ENCODE measurements at regions not wholly inside any gene's neighbourhood (a gene's known extent, or its start where the extent isn't known, plus 50 kb on each side); places are given as distances from the start of the nearest gene placed in this dataset.

DNA sequence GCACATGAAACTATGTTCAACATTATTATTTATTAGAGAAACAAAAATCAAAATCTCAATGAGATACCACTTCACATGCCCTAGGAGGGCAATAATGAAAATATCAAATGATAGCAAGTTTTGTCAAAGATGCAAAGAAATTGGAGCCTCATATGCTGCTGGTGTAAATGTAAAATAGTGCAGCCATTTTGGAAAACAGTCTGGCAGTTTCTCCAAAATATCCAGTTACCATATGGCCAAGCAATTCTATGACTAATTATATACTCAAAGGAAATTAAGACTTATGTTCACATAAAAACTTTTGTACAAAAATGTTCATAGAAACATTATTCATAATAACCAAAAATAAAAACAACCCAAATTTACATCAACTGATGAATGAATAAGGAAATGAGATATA is 313.6 kb upstream of the LMO3 start:
- DNase-seq (ENCODE audit: extremely low spot score): no peak
- no peak overlapping the region for H3K27ac ChIP-seq (replicated peaks in 1 of 4)
- no peak overlapping the region for H3K4me3 ChIP-seq
- peaks cover 0 to 16% (median 4%) of the 10 kb centered on the region in 4 donors for H3K9me3 ChIP-seq
- TF ChIP-seq POLR2A (IDR thresholded peaks at IDR 0.05; ENCODE audit: low read depth) (no peak), POLR2AphosphoS5 (IDR thresholded peaks at IDR 0.05) (no peak), EP300 (IDR thresholded peaks at IDR 0.05) (no peak)
- TF ChIP-seq, protein P1, sequence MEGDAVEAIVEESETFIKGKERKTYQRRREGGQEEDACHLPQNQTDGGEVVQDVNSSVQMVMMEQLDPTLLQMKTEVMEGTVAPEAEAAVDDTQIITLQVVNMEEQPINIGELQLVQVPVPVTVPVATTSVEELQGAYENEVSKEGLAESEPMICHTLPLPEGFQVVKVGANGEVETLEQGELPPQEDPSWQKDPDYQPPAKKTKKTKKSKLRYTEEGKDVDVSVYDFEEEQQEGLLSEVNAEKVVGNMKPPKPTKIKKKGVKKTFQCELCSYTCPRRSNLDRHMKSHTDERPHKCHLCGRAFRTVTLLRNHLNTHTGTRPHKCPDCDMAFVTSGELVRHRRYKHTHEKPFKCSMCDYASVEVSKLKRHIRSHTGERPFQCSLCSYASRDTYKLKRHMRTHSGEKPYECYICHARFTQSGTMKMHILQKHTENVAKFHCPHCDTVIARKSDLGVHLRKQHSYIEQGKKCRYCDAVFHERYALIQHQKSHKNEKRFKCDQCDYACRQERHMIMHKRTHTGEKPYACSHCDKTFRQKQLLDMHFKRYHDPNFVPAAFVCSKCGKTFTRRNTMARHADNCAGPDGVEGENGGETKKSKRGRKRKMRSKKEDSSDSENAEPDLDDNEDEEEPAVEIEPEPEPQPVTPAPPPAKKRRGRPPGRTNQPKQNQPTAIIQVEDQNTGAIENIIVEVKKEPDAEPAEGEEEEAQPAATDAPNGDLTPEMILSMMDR (IDR thresholded peaks at IDR 0.05): no peak
- intact Hi-C loops (cut with DNase I): no loop called here
- no peaks in the 10 kb centered on the region for H3K4me1 ChIP-seq
- H3K27me3 ChIP-seq: no peaks in the 10 kb centered on the region
- no peaks in the 10 kb centered on the region for H3K36me3 ChIP-seq

DNA sequence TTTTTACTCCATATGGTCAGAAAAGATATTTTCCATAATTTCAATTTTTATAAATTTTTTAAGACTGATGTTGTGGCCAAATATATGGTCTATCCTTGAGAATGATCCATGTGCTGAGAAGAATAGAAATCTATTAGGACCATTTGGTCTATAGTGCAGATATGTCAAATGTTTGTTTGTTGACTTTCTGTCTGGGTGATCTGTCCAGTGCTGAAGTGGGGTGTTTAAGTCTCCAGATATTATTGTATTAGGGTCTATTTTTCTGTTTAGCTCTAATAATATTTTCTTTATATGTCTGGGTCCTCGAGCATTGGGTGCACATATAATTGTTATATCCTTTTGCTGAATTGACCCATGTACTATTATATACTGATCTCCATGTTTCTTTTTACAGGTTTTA is 308.9 kb upstream of the LMO3 start:
- H3K4me3 ChIP-seq: no peak overlapping the region
- WGBS: 68% methylated on average over 1 of the region's 1 CpG
- no peaks in the 10 kb centered on the region for H3K36me3 ChIP-seq
- peaks cover 0 to 5% (median 0%) of the 10 kb centered on the region in 4 donors for H3K9me3 ChIP-seq
- H3K27ac ChIP-seq (replicated peaks in 1 of 4): no peak overlapping the region
- no peak for DNase-seq (ENCODE audit: extremely low spot score)
- no peaks in the 10 kb centered on the region for H3K4me1 ChIP-seq
- H3K27me3 ChIP-seq: no peaks in the 10 kb centered on the region
- TF ChIP-seq POLR2AphosphoS5 (IDR thresholded peaks at IDR 0.05) (no peak), EP300 (IDR thresholded peaks at IDR 0.05) (no peak), POLR2A (IDR thresholded peaks at IDR 0.05; ENCODE audit: low read depth) (no peak)
- TF ChIP-seq, protein P1 (IDR thresholded peaks at IDR 0.05): no peak
- intact Hi-C loops (cut with DNase I): no loop called here

DNA sequence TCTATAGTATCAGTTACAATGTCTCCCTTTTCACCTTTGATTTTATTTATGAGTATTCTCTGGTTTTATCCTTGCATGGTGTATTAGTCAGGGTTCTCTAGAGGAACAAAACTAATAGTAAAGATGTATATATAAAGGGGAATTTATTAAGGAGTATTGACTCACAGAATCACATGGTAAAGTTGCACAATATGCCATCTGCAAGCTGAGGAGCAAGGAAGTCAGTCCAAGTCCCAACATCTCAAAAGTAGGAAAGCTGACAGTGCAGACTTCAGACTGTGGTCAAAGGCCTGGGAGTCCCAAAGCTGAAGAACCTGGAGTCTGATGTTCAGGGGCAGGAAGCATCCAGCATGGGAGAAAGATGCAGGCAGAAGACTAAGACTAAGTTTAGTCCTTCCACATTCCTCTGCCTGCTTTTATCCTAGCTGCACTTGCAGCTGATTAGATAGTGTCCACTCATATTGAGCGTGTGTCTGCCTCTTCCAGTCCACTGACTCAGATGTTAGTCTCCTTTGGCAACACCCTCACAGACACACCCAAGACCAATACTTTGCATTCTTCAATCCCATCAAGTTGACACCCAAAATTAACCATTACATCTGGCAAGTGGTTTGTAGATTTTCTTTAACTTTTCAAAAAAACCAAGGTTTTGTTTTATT is 308.0 kb upstream of the LMO3 start:
- Histone ChIP-seq H3K36me3 (no peaks in the 10 kb centered on the region), H3K4me1 (no peaks in the 10 kb centered on the region), H3K27ac (replicated peaks in 1 of 4) (no peak overlapping the region), H3K4me3 (no peak overlapping the region), H3K27me3 (no peaks in the 10 kb centered on the region), H3K9me3 (peaks cover 0 to 5% (median 0%) of the 10 kb centered on the region in 4 donors)
- 62% methylated on average over 1 of the region's 1 CpG for WGBS
- intact Hi-C loops (cut with DNase I): no loop called here
- no peak for DNase-seq (ENCODE audit: extremely low spot score)
- TF ChIP-seq, protein P1 (IDR thresholded peaks at IDR 0.05): no peak
- TF ChIP-seq POLR2A (IDR thresholded peaks at IDR 0.05; ENCODE audit: low read depth): no peak
- TF ChIP-seq POLR2AphosphoS5 (IDR thresholded peaks at IDR 0.05): no peak
- no peak for TF ChIP-seq EP300 (IDR thresholded peaks at IDR 0.05)

DNA sequence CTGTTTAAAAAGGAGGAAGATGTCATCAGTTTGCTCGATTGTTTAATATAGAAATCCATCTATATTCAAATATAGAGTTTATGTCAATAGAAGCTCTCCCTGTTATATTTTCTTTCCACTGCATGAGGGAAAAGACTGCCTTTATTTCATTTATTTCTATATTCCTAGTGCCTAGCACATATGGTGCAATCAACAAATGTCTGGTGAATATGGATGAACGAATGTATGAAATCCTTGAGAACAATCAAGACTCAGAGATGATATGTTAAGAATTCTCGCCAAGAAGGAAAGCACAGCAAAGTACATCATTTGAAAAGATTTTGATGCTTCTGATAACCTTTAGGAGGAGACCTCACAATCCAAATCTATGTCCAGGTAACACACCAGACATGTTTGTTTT is 296.0 kb upstream of the LMO3 start:
- 80% methylated on average over 3 of the region's 3 CpGs for WGBS
- TF ChIP-seq POLR2AphosphoS5 (IDR thresholded peaks at IDR 0.05) (no peak), EP300 (IDR thresholded peaks at IDR 0.05) (no peak), POLR2A (IDR thresholded peaks at IDR 0.05; ENCODE audit: low read depth) (no peak)
- TF ChIP-seq, protein P1 (IDR thresholded peaks at IDR 0.05): no peak
- no peak for DNase-seq (ENCODE audit: extremely low spot score)
- H3K27ac ChIP-seq (replicated peaks in 1 of 4): no peak overlapping the region
- peaks cover 0 to 10% (median 0%) of the 10 kb centered on the region in 4 donors for H3K9me3 ChIP-seq
- intact Hi-C loops (cut with DNase I): no loop called here
- no peaks in the 10 kb centered on the region for H3K27me3 ChIP-seq
- H3K4me3 ChIP-seq: no peak overlapping the region
- no peaks in the 10 kb centered on the region for H3K4me1 ChIP-seq
- no peaks in the 10 kb centered on the region for H3K36me3 ChIP-seq

DNA sequence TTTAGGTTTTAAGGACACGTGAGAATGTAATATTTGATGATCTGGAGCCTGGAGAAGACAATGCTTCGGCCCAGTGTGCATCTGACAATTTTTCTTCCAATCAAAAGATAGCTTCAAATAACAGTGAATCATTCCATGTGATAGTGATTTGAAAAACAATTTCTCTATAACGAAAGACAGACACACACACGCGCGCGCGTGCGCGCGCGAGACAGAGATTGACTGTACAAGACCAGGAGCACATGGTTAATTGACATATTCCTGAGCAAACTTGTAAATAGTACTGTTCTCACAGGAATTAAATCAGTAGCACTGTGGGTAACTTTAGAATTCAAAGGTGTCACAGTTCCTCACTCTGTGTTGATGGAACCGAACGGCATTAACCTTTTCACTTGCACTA is 287.5 kb upstream of the LMO3 start:
- no peak for DNase-seq (ENCODE audit: extremely low spot score)
- 85% methylated on average over 14 of the region's 14 CpGs for WGBS
- Histone ChIP-seq H3K9me3 (peaks cover 0 to 5% (median 2%) of the 10 kb centered on the region in 4 donors), H3K36me3 (no peaks in the 10 kb centered on the region), H3K27ac (replicated peaks in 1 of 4) (no peak overlapping the region), H3K4me3 (no peak overlapping the region), H3K27me3 (no peaks in the 10 kb centered on the region), H3K4me1 (no peaks in the 10 kb centered on the region)
- intact Hi-C loops (cut with DNase I): no loop called here
- TF ChIP-seq POLR2AphosphoS5 (IDR thresholded peaks at IDR 0.05): no peak
- TF ChIP-seq EP300 (IDR thresholded peaks at IDR 0.05): no peak
